ENCODE measurements at regions not wholly inside any gene's neighbourhood (a gene's known extent, or its start where the extent isn't known, plus 50 kb on each side); places are given as distances from the start of the nearest gene placed in this dataset.
"Not testable (repeated sequence)": the region's sequence is repeated elsewhere in the genome, so short reads cannot be mapped to it uniquely, and the experiment has no call there.

- Mint-ChIP-seq H3K4me3 (ENCODE audit: unreplicated experiment) (no peak overlapping the region), H3K4me1 (ENCODE audit: low read depth, unreplicated experiment) (no peaks in the 10 kb centered on the region), H3K9me3 (ENCODE audit: unreplicated experiment) (no peaks in the 10 kb centered on the region), H3K36me3 (ENCODE audit: unreplicated experiment) (no peaks in the 10 kb centered on the region), H3K27me3 (ENCODE audit: unreplicated experiment) (no peaks in the 10 kb centered on the region), H3K27ac (ENCODE audit: unreplicated experiment) (no peak overlapping the region)
- DNase-seq: no peak
- TF ChIP-seq, protein P1, sequence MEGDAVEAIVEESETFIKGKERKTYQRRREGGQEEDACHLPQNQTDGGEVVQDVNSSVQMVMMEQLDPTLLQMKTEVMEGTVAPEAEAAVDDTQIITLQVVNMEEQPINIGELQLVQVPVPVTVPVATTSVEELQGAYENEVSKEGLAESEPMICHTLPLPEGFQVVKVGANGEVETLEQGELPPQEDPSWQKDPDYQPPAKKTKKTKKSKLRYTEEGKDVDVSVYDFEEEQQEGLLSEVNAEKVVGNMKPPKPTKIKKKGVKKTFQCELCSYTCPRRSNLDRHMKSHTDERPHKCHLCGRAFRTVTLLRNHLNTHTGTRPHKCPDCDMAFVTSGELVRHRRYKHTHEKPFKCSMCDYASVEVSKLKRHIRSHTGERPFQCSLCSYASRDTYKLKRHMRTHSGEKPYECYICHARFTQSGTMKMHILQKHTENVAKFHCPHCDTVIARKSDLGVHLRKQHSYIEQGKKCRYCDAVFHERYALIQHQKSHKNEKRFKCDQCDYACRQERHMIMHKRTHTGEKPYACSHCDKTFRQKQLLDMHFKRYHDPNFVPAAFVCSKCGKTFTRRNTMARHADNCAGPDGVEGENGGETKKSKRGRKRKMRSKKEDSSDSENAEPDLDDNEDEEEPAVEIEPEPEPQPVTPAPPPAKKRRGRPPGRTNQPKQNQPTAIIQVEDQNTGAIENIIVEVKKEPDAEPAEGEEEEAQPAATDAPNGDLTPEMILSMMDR (IDR thresholded peaks at IDR 0.05; ENCODE audit: partially characterized antibody, unreplicated experiment): no peak
These were observed 247.9 kb upstream of the SOX9 start for GRCh38 chr17:71872843-71873485.

GRCh38 chr17:71874773-71875172 is 246.0 kb upstream of the SOX9 start:
- H3K36me3 Mint-ChIP-seq (ENCODE audit: unreplicated experiment); H3K4me1 Mint-ChIP-seq (ENCODE audit: low read depth, unreplicated experiment); H3K27ac Mint-ChIP-seq (ENCODE audit: unreplicated experiment); H3K9me3 Mint-ChIP-seq (ENCODE audit: unreplicated experiment); H3K27me3 Mint-ChIP-seq (ENCODE audit: unreplicated experiment); DNase-seq; H3K4me3 Mint-ChIP-seq (ENCODE audit: unreplicated experiment): not testable (repeated sequence)

- Mint-ChIP-seq H3K27ac (ENCODE audit: unreplicated experiment) (no peak overlapping the region), H3K36me3 (ENCODE audit: unreplicated experiment) (no peaks in the 10 kb centered on the region), H3K4me1 (ENCODE audit: low read depth, unreplicated experiment) (no peaks in the 10 kb centered on the region), H3K27me3 (ENCODE audit: unreplicated experiment) (no peaks in the 10 kb centered on the region), H3K9me3 (ENCODE audit: unreplicated experiment) (no peaks in the 10 kb centered on the region), H3K4me3 (ENCODE audit: unreplicated experiment) (no peak overlapping the region)
- TF ChIP-seq, protein P1 (IDR thresholded peaks at IDR 0.05; ENCODE audit: partially characterized antibody, unreplicated experiment): no peak
- DNase-seq: no peak
These were observed 242.5 kb upstream of the SOX9 start for GRCh38 chr17:71878271-71878670.

DNA sequence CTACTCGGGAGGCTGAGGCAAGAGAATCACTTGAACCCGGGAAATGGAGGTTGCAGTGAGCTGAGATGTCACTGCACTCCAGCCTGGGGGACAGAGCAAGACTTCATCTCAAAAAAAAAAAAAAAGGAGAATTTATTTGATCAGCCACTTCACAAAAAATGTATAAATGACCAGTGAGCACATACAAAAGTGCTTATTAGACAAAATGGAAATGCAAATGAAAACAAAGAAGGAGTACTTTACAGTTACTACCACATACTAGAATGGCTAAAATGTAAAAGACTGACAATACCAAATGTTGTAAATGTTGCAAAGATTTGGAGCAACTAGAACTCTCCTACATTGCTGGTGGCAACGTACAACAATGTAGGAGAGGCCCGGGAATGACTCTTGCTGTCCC is 241.8 kb upstream of the SOX9 start:
- Mint-ChIP-seq H3K4me3 (ENCODE audit: unreplicated experiment) (no peak overlapping the region), H3K27ac (ENCODE audit: unreplicated experiment) (no peak overlapping the region), H3K27me3 (ENCODE audit: unreplicated experiment) (no peaks in the 10 kb centered on the region), H3K36me3 (ENCODE audit: unreplicated experiment) (no peaks in the 10 kb centered on the region), H3K9me3 (ENCODE audit: unreplicated experiment) (no peaks in the 10 kb centered on the region), H3K4me1 (ENCODE audit: low read depth, unreplicated experiment) (no peaks in the 10 kb centered on the region)
- TF ChIP-seq, protein P1 (IDR thresholded peaks at IDR 0.05; ENCODE audit: partially characterized antibody, unreplicated experiment): no peak
- DNase-seq: no peak

DNA sequence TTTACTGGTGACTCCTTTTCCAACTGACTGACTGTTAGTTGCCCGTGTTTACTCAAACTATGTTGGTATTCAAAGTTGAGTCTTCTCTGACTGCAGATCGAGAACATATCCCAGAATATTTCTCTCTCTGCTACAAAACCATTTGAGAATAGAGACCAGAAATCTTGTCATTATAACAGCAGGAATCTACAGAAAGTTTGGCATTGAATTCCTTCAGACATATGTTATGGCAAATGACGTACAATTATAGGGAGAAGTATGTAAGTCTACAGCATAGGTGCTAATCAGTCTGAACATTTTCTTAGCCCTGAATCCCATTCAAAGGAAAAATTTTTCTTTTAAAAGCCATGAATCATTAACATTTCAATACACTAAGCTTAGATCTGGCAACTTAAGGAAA is 239.8 kb upstream of the SOX9 start:
- Mint-ChIP-seq H3K9me3 (ENCODE audit: unreplicated experiment) (no peaks in the 10 kb centered on the region), H3K27me3 (ENCODE audit: unreplicated experiment) (peaks cover 2% of the 10 kb centered on the region), H3K4me3 (ENCODE audit: unreplicated experiment) (no peak overlapping the region), H3K36me3 (ENCODE audit: unreplicated experiment) (no peaks in the 10 kb centered on the region), H3K27ac (ENCODE audit: unreplicated experiment) (no peak overlapping the region), H3K4me1 (ENCODE audit: low read depth, unreplicated experiment) (no peaks in the 10 kb centered on the region)
- no peak for DNase-seq
- TF ChIP-seq, protein P1 (IDR thresholded peaks at IDR 0.05; ENCODE audit: partially characterized antibody, unreplicated experiment): no peak

Data from glutamatergic neuron (in vitro differentiated cells).